Endothelial cell (in vitro differentiated cells): ENCODE measurements at regions not wholly inside any gene's neighbourhood (a gene's known extent, or its start where the extent isn't known, plus 50 kb on each side); places are given as distances from the start of the nearest gene placed in this dataset.

Experiments used
- DNase-seq: peaks from one replicate; pipeline ENCODE4 v3.0.0; 2021; ENCODE audit warnings: low spot score
- H3K27ac Mint-ChIP-seq: one replicate; pipeline ENCODE4 v1.8.0; 2021; ENCODE audit warnings: mixed read lengths, inconsistent platforms; ENCODE audit not compliant: unreplicated experiment
- H3K27me3 Mint-ChIP-seq: one replicate; pipeline ENCODE4 v1.8.0; 2021; ENCODE audit warnings: mild to moderate bottlenecking, moderate library complexity, mixed read lengths, inconsistent platforms; ENCODE audit not compliant: unreplicated experiment
- H3K36me3 Mint-ChIP-seq: one replicate; pipeline ENCODE4 v1.8.0; 2021; ENCODE audit warnings: mild to moderate bottlenecking, low read depth, mixed read lengths, inconsistent platforms; ENCODE audit not compliant: unreplicated experiment
- H3K4me1 Mint-ChIP-seq: one replicate; pipeline ENCODE4 v1.8.0; 2021; ENCODE audit warnings: mild to moderate bottlenecking, mixed read lengths, inconsistent platforms; ENCODE audit not compliant: unreplicated experiment
- H3K4me3 Mint-ChIP-seq: one replicate; pipeline ENCODE4 v1.8.0; 2021; ENCODE audit warnings: mild to moderate bottlenecking, mixed read lengths, inconsistent platforms; ENCODE audit not compliant: unreplicated experiment
- H3K9me3 Mint-ChIP-seq: one replicate; pipeline ENCODE4 v1.8.0; 2021; ENCODE audit warnings: mixed read lengths, inconsistent platforms; ENCODE audit not compliant: unreplicated experiment
- CTCF ChIP-seq: fragments of 200-600 bp; sonication (generic); IDR thresholded peaks from one replicate; pipeline ENCODE4 v1.5.0; 2021; ENCODE audit warnings: antibody characterized with exemption; ENCODE audit not compliant: unreplicated experiment

GRCh38 chr16:77668201-77668600 lies 54.1 kb upstream of the NUDT7 start:
- H3K9me3 Mint-ChIP-seq: no peaks in the 10 kb centered on the region
- H3K27ac Mint-ChIP-seq: no peak overlapping the region
- no peak for DNase-seq
- H3K4me1 Mint-ChIP-seq: peaks cover 12% of the 10 kb centered on the region
- no peak for TF ChIP-seq CTCF
- H3K4me3 Mint-ChIP-seq: no peak overlapping the region
- no peaks in the 10 kb centered on the region for H3K27me3 Mint-ChIP-seq
- no peaks in the 10 kb centered on the region for H3K36me3 Mint-ChIP-seq

GRCh38 chr16:77669057-77669456 lies 53.3 kb upstream of the NUDT7 start:
- Mint-ChIP-seq H3K4me1 (peaks cover 12% of the 10 kb centered on the region), H3K36me3 (no peaks in the 10 kb centered on the region), H3K4me3 (no peak overlapping the region), H3K27me3 (no peaks in the 10 kb centered on the region), H3K27ac (no peak overlapping the region), H3K9me3 (no peaks in the 10 kb centered on the region)
- no peak for TF ChIP-seq CTCF
- DNase-seq: no peak
